Putamen (tissue), 1 donor: ENCODE measurements at regions not wholly inside any gene's neighbourhood (a gene's known extent, or its start where the extent isn't known, plus 50 kb on each side); places are given as distances from the start of the nearest gene placed in this dataset.

ENCODE experiments used
- DNase-seq: peaks from one replicate; pipeline ENCODE4 v3.0.0-alpha.2; 2016; ENCODE audit warnings: low spot score

DNA sequence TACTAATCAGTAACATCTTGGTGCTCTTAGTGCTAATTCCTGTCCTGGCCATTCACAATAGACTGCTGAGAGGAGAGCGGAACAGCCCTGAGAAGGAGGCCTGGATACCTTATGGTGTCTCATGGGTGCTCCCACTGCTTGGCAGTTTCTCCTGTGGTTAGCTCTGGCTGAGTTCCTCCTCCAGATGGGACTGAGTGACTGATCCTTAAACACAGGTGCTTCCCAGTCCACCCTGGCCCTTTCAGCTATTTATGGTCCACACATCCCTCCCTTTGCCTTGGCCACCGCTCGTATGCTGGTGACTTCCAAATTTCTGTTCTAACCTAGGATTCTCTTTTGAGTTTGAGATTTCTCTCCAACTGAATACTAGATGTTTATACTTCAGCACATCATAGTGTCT lies 157.0 kb upstream of the CACNA1E start:
- no peak for DNase-seq

DNA sequence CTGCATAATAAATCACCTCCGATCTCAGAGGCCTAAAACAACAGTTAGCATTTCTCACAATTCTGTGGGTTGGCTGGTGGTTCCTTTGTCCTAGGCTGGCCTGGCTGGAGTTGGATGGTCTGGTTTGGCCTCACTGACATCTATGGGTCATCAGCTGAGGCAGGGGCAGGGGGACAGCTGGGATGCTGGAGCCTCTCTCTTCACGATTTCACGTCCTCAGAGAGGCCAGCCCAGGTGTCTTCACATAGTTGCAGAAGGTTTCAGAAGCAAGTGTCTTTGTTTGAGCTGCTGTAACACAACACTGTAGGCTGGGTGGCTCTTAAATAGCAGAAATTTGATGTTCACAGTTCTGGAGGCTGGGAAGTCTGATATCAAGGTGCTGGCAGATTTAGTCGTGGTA lies 155.5 kb upstream of the CACNA1E start:
- DNase-seq: no peak

DNA sequence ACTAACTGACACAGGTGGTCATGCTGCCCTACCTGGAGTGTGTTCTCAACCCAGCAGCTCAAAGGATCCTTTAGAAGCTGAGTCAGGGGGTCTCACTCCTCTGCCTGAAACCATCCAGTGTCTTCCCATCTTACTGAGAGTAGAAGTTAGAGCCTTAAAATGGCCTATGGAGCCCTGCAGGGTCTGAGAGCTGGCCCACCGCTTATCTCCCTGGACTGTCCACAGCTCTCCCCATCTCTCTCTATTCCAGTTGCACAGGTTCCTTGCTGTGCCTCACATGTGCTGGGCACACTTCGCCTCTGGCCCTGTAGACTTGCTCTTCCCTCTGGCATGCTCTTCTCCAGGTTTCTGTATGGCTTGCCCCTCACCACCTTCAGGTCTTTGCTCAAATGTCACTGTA lies 148.6 kb upstream of the CACNA1E start:
- DNase-seq: no peak

DNA sequence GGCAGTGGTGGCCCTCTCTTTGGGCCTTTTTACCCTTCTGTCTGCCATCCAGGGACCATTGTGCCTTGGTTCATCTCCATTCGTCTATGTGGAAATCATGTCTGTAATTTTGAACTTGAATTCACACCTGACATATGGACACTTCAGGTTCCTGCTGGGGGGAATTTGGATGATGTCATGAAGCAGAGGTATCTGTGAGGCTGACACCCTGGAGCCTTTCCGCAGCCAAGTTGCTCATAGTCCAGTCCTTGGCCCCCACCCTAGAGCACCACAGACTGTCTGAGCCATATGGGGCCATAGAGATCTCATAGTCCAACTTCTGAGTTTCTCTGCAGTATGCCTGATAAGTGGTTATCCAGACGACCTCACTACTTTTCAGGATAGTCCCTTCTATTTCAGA lies 147.7 kb upstream of the CACNA1E start:
- no peak for DNase-seq

DNA sequence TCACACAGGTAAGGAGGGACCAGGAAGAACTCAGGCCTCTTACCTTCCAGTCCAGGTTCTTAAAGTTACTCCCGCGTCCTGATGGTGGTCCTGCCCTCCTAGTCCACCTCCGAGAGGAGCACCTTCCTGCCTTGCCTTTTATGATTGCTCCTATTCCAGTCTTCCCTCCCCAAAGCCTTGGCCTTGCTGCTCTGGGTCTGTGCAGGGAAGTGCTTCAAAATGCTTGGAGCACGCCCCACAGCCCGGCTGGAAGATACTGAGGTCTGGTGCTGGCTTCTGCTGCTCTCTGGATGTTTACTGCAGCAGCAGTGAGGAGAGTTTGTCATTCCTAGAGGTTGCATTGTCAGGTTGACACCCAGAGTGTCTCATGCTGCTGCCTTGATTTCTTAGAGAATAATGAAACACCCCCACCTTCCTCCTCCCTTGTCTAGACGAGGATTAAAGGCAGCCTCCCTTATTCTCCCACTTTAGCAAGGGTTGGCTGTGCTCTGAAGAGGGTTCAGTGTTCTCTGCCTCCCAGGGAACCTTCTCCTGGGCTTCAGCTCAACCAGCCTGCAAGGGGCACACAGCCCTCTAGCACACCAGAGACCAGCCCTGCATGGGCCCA lies 142.2 kb upstream of the CACNA1E start:
- peak; percentile 20 for DNase-seq

DNA sequence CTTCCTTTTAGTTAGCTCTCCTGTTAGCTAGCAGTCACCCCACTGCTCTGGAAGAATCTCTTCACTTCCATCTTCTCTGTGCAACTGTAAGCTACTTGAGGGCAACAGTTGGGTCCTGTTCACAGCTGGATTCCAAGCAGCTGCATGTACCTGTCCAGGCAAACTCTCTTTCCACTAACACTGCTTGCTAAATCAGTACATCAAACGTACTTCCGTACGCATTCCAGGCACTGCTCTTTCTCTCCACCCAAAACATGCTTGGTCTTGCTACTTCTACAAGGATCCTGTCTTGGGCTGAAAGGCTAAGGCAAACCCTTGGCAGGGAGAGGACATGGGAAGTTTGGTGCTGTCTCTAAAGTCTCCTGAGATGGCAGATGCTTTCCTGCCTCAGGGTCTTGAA lies 139.2 kb upstream of the CACNA1E start:
- DNase-seq: no peak

DNA sequence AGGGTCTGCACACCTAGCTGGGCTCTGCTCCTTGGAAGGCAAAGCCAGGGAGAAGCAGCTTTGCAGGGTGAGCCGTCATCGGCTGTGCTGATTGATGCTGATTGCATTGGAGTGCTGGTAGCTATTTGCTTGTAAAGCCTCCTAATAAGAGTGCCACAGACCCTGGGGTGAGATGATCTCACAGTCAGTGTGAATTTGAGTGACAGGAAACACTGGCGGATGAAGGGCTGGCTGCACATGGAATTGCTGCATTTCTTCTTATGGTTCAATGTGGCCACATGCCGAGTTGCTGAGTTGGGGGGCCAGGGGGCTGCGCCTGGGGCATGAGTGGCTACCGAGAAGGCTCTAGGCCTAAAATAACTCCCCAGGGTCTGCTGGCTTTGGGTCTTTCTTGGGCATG lies 138.2 kb upstream of the CACNA1E start:
- DNase-seq: no peak

DNA sequence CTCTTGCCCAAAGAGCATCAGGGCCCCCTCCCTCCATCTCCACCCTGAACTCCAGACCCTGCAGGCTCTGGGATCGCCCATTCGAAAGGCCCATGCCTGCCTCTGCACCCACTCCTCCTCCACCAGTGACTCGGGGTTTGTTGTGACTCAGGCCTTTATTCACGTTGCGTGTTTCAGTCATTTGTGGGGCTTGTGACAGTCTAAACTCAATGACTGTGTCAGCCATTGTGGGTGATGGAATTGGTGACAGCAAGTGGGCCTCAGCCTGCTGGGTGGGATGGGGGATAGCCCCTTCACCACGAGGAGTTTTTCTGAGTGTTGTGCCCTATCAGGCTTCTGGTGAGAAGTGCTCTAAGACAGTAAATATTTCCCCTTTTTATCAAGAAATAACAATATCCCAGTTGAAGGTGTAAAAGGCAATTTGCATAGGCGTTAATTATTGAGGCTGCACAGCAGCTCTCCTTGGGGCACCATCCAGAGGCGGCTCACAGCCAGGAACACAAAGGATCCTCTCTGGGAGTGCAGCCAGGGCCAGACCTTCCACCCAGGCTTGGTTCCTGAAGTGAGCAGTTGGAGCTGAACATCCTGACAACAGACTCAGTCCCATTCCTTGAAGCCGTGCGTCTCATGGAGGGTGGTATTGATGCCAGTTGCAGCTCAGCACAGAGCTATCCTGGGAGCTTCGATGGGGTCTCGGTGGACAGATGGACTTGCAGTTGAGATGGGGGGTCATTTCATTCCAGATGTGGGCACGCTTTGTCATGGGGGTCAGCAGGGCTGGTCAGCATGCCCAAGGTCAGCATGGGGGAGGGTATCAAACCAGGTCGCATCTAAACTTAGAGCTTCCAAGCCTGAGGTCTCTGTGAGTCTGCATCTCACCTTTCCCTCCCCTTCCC lies 135.6 kb upstream of the CACNA1E start:
- no peak for DNase-seq

DNA sequence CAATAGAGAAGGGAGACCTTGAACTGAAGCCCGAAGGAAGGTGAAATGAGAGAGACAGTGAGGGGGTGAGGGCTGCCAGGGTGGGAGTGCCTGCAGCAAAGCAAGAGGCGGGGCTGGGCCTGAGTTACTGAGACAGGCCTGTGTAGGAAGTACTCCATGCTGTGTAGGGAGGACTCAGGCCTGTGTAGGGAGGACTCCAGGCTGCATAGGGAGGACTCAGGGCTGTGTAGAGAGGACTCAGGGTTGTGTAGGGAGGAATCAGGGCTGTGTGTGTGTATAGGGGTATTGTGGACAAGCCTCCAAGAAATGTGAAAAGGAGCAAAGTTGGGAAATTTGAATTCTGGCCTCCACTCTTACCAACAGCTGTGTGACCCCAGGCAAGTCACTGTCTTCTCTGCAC lies 133.8 kb upstream of the CACNA1E start:
- DNase-seq: no peak

DNA sequence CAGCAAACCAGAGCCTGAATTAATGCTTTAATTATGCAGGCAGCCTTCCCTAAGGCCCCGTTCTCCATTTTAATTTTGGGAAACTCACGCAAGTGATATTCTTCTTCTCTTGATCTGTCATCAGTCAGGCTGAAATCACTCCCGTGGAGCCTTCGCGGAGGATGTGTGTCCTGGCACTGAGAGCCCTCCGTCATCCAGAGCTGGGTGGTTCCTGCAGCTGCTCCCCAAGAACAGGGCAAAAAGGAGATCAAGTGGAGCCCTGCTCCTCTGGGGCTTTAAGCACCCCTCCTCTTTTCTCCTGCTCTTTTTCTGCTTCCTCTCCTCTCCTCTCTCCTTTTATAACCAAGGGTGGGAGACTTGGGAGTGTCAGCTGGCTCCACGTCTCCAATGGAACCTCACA lies 133.2 kb upstream of the CACNA1E start:
- DNase-seq: no peak

DNA sequence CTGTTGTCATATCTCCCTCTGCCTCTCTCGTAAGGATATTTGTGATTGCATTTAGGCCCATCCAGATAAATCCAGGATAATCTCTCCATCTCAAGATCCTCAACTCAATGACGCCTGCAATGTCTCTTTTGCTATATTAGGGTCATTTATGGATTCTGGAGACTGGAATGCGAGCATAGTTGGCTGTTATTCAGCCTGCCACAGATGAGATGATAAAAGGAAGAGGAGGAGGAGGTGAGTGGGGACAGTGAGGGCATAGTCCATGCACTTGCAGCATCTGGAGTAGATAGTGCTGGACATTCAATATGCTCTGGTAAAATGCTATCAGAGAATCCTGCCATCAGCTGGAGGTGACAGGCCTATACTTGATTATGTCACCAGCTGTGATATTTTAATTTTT lies 131.6 kb upstream of the CACNA1E start:
- DNase-seq: no peak

DNA sequence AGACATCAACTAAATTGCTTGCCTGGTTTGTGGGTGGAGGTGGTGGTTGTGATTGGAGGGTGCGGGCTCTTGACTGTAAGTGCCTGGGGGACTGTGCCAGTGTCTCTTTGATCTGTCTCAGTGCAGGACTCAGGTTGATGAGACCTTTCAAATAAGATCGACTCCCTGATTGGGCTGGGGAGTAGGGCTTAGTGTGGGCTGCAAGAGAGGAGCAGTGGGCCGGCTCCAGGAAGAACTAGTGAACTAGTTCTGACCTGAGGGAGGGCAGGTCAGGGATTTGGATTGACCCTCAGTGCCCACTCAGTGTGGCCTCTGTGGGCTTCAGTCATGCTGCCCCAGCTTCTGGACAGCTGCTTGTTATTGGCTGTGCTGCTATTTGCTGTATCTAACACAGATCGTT lies 130.6 kb upstream of the CACNA1E start:
- peak; percentile 23 for DNase-seq

DNA sequence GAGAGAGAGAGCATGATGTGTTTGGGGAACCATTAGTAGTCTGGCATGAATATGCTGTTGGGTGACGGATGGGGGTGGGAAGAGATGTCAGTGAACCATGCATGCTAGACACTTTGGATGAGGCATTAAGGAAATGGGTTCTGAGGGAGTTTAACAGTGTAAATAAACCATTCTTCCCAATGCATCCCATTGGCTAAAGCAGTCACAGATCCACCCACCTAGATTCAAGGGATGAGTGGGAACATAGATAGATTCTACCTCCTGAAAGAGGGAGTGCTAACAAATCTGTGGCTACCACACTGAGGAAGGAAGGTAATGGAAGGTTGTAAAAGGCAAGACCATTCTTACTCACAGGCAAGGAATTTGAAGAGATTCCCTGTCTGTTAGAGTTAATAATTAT lies 129.8 kb upstream of the CACNA1E start:
- DNase-seq: peak; percentile 31

DNA sequence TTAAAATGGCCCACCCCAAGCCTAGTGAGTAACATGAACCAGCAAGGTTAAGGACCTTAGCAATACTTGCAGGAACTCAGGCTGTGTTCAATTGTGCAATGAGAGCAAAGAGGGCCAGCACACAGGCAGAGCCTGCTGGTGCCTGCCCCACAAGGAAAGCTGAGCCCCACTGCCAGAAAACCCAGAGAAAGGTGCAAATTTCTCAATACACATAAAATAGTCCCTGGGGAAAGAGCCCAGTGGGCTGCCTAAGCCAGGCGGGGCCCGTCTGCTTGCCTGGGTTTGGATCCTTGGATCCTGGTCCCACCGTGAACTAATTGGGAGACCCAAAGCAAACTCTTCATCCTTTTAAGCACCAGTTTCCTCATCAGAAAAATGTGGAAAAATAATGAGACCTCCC lies 128.5 kb upstream of the CACNA1E start:
- no peak for DNase-seq

DNA sequence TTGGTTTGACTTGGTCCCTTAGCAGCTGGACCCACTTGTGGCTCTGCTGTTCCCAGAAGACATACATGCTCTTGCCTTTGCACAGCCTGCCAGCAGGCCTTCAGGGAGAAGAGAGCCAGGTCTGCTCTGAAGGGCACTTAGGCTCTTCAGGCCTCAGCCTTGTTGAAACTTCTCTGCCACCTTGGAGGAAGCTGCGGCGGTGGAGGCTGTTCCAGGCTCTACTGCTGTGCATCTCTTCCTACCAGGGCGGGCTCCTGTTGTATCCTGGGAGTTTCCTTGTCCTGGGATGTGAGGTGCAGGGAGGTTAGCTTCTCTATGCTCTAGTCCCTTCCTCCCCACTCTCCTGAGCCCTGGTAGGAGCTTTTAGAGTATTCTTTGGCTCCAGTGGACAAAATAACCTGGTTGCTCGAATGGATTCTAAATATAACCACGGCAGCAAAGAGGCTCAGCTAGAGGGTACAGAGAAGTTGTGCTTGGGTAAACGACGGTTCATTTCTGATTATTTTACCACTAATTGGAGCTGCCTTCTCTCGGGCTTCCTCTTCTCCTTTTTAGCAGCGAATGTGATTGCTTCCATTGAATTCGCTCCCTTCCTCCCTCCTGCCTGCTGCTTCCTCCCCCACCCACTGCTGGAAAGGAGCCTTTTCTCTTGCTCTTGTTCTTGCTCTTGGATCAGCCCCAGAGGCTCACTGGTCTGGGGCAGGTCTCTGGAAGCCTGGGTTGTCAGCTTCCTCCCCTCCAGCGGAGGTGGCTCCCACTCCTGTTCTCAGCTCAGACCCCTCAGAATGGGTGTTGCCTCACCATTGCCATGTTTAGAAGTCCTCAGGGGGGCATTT lies 126.6 kb upstream of the CACNA1E start:
- DNase-seq: no peak

DNA sequence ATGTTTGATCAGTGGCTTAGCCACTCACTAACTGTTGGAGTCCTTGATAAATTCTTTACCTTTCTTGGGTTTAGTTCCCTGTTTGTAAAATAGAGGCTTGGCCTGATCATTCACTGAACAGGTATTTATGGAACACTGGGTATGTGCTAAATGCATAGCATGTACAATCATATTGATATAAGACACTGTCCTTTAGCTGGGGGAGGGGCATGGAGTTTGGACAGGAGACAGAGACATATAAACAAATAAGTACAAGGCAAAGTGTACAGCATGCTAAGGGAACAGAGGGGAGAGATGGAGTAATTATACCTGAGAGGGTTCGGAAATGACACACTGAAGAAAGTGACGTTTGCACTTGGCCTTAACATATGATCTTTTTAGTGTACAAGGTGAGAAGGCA lies 124.3 kb upstream of the CACNA1E start:
- no peak for DNase-seq

DNA sequence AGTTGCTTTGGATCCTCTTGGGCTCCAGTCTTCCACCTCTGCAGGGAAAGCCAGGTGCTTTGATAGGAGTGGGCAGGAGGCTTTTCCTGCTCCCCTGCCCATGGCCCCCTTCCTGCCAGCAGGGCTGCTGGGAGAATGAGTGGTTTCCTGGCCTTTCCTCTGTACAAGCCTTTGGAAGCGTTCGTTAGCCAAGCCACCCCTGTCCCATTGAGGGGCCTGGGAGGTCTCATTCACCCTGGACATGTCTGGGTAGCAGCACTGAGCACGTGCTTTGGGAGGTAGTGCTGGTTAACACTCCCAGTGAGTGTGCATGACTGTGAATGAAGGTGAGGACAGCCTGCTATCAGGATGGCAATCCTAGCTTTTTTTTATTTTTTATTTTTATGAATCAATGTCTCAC lies 118.5 kb upstream of the CACNA1E start:
- DNase-seq: no peak

DNA sequence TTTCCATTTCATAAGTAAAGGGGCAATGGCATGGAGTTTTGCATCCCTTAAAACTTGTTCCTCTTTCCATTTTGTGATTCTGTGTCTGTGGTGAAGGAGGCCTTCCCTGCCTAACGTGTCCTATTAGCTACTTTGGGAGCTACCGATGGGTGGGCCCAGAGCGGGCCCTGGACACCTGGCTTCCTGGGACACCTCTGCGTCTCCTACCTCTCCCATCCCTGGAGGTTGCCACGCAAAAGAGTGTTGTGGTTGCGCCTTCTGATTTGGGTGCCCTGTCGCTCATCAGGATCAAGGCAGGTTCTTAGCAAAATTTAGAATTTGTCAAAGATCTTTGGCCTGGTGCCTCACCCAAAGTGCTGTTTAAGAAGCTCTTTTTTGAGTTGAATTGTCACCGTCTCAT lies 116.4 kb upstream of the CACNA1E start:
- DNase-seq: no peak

DNA sequence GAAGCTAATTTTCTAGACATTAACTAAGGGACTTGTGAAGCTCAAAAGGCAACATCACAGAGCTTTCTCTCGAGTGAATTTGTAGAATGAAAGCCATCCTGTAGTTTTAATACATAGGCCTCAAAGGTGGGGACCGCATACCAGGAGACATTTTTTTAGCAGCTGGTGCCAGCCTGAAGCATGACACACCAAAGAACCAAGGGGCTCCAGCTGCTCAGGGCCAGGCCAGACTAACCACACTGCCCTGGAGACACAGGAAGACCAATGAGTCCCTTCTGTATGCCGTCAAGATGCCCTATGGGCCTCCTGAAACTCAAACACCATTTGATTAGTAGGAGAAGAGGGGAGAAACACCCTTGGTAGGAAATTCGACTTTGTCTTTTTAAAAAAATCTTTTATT lies 113.9 kb upstream of the CACNA1E start:
- no peak for DNase-seq

DNA sequence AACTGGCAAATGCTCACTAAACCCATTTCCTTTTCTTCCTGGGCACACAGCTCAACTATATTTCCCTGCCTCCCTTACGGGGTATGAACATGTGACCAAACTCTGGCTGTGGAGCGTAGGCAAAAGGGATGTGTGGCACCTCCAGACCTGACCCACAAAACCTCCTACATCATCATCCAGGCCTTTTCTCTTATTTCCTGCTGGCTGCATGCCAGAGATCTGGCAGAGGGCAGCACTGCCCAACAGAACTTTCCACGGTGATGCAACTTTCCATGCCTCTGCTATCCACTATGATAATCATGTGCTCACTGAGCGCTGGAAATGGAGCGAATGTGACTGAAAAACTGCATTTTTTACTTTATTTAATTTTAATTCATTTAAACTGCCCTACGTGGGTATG lies 99.6 kb upstream of the CACNA1E start:
- DNase-seq: no peak

DNA sequence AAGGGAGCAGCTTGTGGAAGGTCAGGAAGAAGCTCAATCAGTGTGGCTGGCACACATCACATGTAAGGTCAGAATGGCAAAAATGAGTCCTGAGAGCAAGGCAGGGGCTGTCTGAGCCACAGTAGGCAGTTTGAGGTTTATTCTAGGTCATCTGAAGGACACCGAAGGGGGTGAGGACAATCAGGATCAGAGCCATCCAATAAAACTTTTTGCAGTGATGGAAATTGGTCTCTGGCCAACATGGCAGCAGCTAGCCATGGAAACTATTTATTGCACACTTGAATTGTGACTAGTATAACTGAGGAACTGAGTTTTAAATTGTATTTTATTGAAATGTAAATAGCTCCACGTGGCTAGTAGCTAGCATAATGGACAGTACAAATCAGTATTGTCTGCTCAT lies 97.0 kb upstream of the CACNA1E start:
- no peak for DNase-seq

DNA sequence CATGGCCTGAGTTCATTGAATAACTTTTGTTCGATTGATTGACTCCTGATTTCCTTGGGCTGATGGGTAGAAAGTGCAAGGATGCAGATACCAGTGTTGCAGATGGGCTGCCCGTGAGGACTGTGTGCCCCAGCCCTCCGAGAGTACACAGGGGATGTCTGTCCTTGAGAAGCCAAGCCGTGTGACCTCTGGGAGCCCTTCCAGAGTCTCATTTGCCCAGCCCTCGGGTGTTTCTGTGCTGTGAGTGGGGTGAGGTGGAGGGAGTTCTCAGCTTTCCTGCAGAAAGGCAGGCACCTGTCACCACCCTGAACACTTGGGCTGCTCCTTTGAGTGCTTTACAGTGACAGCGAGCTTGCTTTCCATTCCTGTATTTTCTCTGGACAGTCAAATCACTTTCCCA lies 96.4 kb upstream of the CACNA1E start:
- no peak for DNase-seq

DNA sequence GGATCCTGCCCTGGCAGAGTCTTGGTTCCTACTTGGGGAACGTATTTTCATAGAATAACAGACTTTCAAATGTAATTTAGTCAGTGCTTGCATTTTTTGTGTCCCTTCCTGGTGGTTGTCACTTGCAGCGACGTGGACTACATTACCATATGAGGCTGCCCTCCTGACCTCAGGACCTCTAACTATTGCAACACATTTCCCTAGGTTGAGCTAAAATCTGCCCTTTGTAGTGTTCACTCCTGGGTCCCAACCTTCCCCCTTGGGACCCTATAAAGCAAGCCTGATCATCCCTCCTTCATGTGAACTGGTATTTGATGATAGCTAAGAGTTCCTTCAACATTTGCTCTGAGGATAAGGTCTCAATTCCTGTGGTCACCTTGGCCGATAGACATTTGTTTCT lies 95.6 kb upstream of the CACNA1E start:
- no peak for DNase-seq
